ENCODE measurements at regions not wholly inside any gene's neighbourhood (a gene's known extent, or its start where the extent isn't known, plus 50 kb on each side); places are given as distances from the start of the nearest gene placed in this dataset.

GRCh38 chr13:90205081-90205480 is 1142.4 kb upstream of the MIR17HG start:
- ATAC-seq (no peak), DNase-seq (ENCODE audit: low spot score) (no peak)
- no peaks in the 10 kb centered on the region for H3K9me2 ChIP-seq (ENCODE audit: insufficient read depth)
- Mint-ChIP-seq H3K4me1 (no peaks in the 10 kb centered on the region), H3K27ac (no peak overlapping the region), H3K4me3 (no peak overlapping the region), H3K27me3 (ENCODE audit: insufficient read depth, low read depth, poor library complexity) (peaks cover 4% of the 10 kb centered on the region), H3K9me3 (peaks cover 2% of the 10 kb centered on the region; the same call in 1 of the 3 replicates), H3K36me3 (ENCODE audit: low read depth) (no peaks in the 10 kb centered on the region)
- H3K4me3 ChIP-seq = no peak overlapping the region
- no peaks in the 10 kb centered on the region for H3F3A ChIP-seq (replicated peaks; ENCODE audit: low read depth)
- no peak for TF ChIP-seq ZNF331 (CRISPR knock-in tag; IDR thresholded peaks at IDR 0.05; ENCODE audit: low read depth)
- H3K36me3 ChIP-seq (ENCODE audit: insufficient read depth) = no peaks in the 10 kb centered on the region
- H3K79me2 ChIP-seq (replicated peaks; ENCODE audit: insufficient read depth) = no peaks in the 10 kb centered on the region
- no peak overlapping the region for H2AFZ ChIP-seq
- no peak overlapping the region for H3K27ac ChIP-seq (ENCODE audit: low read depth)
- H3K4me2 ChIP-seq = no peak overlapping the region
- H3K27me3 ChIP-seq (ENCODE audit: insufficient read depth) = no peaks in the 10 kb centered on the region
- no peaks in the 10 kb centered on the region for H4K20me1 ChIP-seq (replicated peaks; ENCODE audit: insufficient read depth)
- H3K4me1 ChIP-seq (ENCODE audit: insufficient read depth) = no peaks in the 10 kb centered on the region

- Mint-ChIP-seq H3K27me3 (ENCODE audit: insufficient read depth, low read depth, poor library complexity) (peaks cover 4% of the 10 kb centered on the region), H3K27ac (no peak overlapping the region), H3K4me3 (no peak overlapping the region), H3K4me1 (no peaks in the 10 kb centered on the region), H3K9me3 (peaks cover 2% of the 10 kb centered on the region; the same call in 1 of the 3 replicates), H3K36me3 (ENCODE audit: low read depth) (no peaks in the 10 kb centered on the region)
- H3K4me2 ChIP-seq = no peak overlapping the region
- H3F3A ChIP-seq (replicated peaks; ENCODE audit: low read depth) = no peaks in the 10 kb centered on the region
- no peaks in the 10 kb centered on the region for H3K9me2 ChIP-seq (ENCODE audit: insufficient read depth)
- H3K4me3 ChIP-seq = no peak overlapping the region
- DNase-seq (ENCODE audit: low spot score) = no peak
- H2AFZ ChIP-seq = no peak overlapping the region
- H3K27ac ChIP-seq (ENCODE audit: low read depth) = no peak overlapping the region
- H3K27me3 ChIP-seq (ENCODE audit: insufficient read depth) = no peaks in the 10 kb centered on the region
- no peaks in the 10 kb centered on the region for H3K36me3 ChIP-seq (ENCODE audit: insufficient read depth)
- no peak for ATAC-seq
- no peaks in the 10 kb centered on the region for H4K20me1 ChIP-seq (replicated peaks; ENCODE audit: insufficient read depth)
- H3K4me1 ChIP-seq (ENCODE audit: insufficient read depth) = no peaks in the 10 kb centered on the region
- no peaks in the 10 kb centered on the region for H3K79me2 ChIP-seq (replicated peaks; ENCODE audit: insufficient read depth)
- TF ChIP-seq EZH2 (IDR thresholded peaks at IDR 0.05; ENCODE audit: low read depth, unreplicated experiment) (no peak), REST (IDR thresholded peaks at IDR 0.05; ENCODE audit: unreplicated experiment) (no peak), ZNF331 (CRISPR knock-in tag; IDR thresholded peaks at IDR 0.05; ENCODE audit: low read depth) (no peak), ZNF114 (CRISPR knock-in tag; IDR thresholded peaks at IDR 0.05) (no peak), CREB1 (CRISPR knock-in tag; IDR thresholded peaks at IDR 0.05; ENCODE audit: low read depth) (no peak), EZH2phosphoT487 (IDR thresholded peaks at IDR 0.05; ENCODE audit: unreplicated experiment) (no peak), JUNB (IDR thresholded peaks at IDR 0.05; ENCODE audit: unreplicated experiment) (no peak), STAT1 (IDR thresholded peaks at IDR 0.05; ENCODE audit: unreplicated experiment) (no peak)
These were observed 1141.6 kb upstream of the MIR17HG start for GRCh38 chr13:90205911-90206310.

Measured in GM23338 (cell line).